Motor neuron (in vitro differentiated cells): ENCODE measurements at regions not wholly inside any gene's neighbourhood (a gene's known extent, or its start where the extent isn't known, plus 50 kb on each side); places are given as distances from the start of the nearest gene placed in this dataset.
"Not testable (repeated sequence)": the region's sequence is repeated elsewhere in the genome, so short reads cannot be mapped to it uniquely, and the experiment has no call there.

Experiments
- ATAC-seq, 8 experiments: fragments of 200-7000 bp; cut with Tn5 transposase; replicated peaks in 6 of 8; 2 replicates each; pipeline ENCODE4 v1.8.0; 2021; ENCODE audit warnings: mild to moderate bottlenecking in 8 of 8, moderate library complexity in 8 of 8
- H3K27ac ChIP-seq, 2 donors: fragments of 250-450 bp; sonication (Bioruptor Pico); 2 replicates each; pipeline ENCODE4 v1.9.0; 2021; ENCODE audit warnings: antibody characterized with exemption in 2 of 2, mild to moderate bottlenecking in 2 of 2, moderate library complexity in 1 of 2
- H3K4me1 ChIP-seq, 2 donors: fragments of 250-450 bp; sonication (Bioruptor Pico); replicated peaks in 1 of 2; 2 replicates each; pipeline ENCODE4 v1.6.1; 2021; ENCODE audit warnings: antibody characterized with exemption in 2 of 2, mild to moderate bottlenecking in 2 of 2, moderate library complexity in 1 of 2
- H3K4me3 ChIP-seq, 5 donors: fragments of 250-450 bp; sonication (Bioruptor Pico); 2 replicates each; pipeline ENCODE4 v1.9.0; 2021; ENCODE audit warnings: antibody characterized with exemption in 5 of 5, mild to moderate bottlenecking in 5 of 5, moderate library complexity in 4 of 5
- WGBS, 10 experiments: fragments of 450-650 bp; shearing (Covaris generic); methylation state at CpG; one replicate each; pipeline ENCODE4 v1.0.0; 2022; 5-methylcytosine and 5-hydroxymethylcytosine counted together
- in situ Hi-C, 9 experiments: fragments of 400-800 bp; cut with MboI; loops; one replicate each; pipeline ENCODE4 v1.15.0; 2021; ENCODE audit warnings: low sequenced_read_pairs in 9 of 9, low pct_unique_long_range_greater_than_20kb in 2 of 9; ENCODE audit not compliant: unreplicated experiment in 9 of 9

DNA sequence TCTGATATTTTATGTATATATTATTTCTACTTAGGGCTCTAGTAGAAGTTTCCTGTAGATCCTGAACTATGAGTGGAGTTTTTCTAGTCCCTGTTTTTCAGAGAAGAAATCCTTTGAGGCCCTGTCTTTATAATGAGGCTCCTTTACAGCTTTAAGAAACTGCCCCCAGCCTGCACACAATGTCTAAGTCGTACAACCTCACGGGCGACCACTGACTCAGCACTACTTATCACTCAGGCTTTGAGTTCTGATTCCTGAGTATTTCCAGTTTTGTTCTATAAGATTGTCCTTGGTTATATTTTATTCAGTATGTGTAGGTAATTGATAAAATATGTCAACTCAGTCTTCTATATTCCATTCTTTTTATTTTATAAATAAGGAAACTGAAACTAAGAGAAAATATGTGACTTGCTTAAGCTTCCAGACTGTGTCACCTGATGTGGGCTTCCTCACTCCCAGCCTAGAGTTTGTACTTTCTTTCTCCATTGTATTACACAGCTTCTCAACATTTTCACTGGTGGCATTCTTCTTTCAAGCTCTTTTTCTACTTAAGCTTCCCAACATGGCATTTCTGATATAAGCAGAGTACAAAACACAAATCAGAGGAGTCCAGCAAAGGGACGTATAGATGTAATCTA lies 167.0 kb downstream of the TBX18 start:
- WGBS, 10 experiments, result 56 to 100% (median 91%) methylated on average over 1 to 4 of the region's 4 CpGs; no CpG with 5 or more reads in 1 of the 10 experiments
- in situ Hi-C loops, result no loop called here
- H3K4me3 ChIP-seq, result no peak overlapping the region
- no peak overlapping the region for H3K27ac ChIP-seq
- H3K4me1 ChIP-seq, result no peaks in the 10 kb centered on the region
- ATAC-seq, result peak in 1 of 8 experiments; percentile 37

DNA sequence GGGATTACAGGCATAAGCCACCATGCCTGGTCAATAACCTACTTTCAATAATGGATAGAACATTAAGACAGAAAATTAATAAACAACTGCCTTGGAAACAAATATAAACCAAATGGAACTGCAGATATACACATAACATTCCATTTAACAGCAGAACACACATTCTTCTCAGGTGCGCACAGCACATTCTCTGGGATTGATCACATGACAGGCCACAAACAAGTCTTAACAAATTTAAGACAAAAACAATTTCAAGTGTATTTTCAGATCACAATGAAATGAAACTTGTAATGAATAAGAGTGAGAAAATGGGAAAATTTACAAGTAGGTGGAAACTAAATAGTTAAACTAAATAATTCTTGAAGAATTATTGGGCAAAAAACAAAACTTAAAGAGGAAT lies 167.9 kb downstream of the TBX18 start:
- in situ Hi-C loops, result no loop called here
- H3K27ac ChIP-seq, result no peak overlapping the region
- no peak overlapping the region for H3K4me3 ChIP-seq
- WGBS, 10 experiments, result 88 to 100% (median 100%) methylated on average over 1 of the region's 1 CpG; no CpG with 5 or more reads in 3 of the 10 experiments
- no peak for ATAC-seq
- no peaks in the 10 kb centered on the region for H3K4me1 ChIP-seq

DNA sequence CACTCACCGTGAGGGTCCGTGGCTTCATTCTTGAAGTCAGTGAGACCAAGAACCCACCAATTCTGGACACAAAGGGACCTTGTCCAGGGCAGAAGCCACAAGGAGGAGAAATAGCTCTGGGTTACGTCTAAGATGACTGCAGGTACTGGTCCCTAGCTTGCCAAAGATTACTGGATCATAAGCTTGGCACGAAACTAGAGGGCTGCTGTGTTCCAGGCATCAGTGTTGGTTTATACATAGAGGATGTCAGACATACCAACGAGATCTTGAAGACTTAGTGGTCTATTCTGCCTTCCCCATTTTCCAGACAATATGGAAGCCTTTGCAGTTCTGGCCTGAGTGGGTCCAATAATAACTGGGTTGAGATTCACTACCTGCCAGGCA lies 175.7 kb downstream of the TBX18 start:
- Histone ChIP-seq H3K27ac (no peak overlapping the region), H3K4me1 (no peaks in the 10 kb centered on the region), H3K4me3 (no peak overlapping the region)
- 0 to 100% (median 74%) methylated on average over 1 to 2 of the region's 5 CpGs; no CpG with 5 or more reads in 2 of the 10 experiments for WGBS, 10 experiments
- in situ Hi-C loops, result no loop called here
- ATAC-seq, result no peak

DNA sequence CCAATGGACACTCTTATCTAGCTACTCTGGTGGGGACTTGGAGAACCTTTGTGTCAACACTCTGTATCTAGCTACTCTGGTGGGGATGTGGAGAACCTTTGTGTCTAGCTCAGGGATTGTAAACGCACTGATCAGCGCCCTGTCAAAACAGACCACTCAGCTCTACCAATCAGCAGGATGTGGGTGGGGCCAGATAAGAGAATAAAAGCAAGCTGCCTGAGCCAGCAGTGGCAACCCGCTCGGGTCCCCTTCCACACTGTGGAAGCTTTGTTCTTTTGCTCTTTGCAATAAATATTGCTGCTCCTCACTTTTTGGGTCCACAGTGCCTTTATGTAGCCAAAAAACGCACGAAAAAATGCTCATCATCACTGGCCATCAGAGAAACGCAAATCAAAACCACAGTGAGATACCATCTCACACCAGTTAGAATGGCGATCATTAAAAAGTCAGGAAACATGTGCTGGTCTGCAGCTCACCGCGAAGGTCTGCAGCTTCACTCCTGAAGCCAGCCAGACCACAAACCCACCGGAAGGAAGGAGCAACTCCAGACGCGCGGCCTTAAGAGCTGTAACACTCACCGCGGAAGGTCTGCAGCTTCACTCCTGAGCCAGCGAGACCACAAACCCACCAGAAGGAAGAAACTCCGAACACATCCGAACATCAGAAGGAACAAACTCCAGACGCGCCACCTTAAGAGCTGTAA lies 176.3 kb downstream of the TBX18 start:
- H3K27ac ChIP-seq, in situ Hi-C loops, H3K4me1 ChIP-seq, H3K4me3 ChIP-seq, ATAC-seq: not testable (repeated sequence)
- 0 to 96% (median 66%) methylated on average over 1 to 8 of the region's 21 CpGs; no CpG with 5 or more reads in 4 of the 10 experiments for WGBS, 10 experiments

GRCh38 chr6:84587202-84587940 lies 177.0 kb downstream of the TBX18 start:
- H3K27ac ChIP-seq, in situ Hi-C loops, ATAC-seq, H3K4me3 ChIP-seq, H3K4me1 ChIP-seq: not testable (repeated sequence)
- WGBS, 10 experiments, result 80 to 100% (median 95%) methylated on average over 1 to 3 of the region's 28 CpGs; no CpG with 5 or more reads in 5 of the 10 experiments

DNA sequence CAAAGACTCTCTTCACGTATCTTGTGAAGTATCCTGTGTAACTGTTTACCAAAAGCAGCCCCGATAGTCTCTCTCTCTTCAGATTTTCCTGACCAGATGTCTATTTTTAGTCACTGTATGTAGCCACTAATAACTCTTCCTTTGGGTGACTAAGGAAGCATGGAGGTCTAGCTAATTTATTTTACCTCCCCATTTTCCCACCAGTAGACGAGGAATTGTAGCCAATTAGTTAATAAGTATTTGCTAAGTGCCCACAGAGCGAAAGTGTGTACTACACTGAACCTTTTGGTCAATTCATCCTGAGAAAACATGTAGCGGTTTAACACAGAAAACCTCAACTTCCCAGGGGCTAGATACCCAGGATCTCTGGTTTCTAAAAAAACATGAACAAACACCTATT lies 180.6 kb downstream of the TBX18 start:
- 33 to 84% (median 67%) methylated on average over 1 to 5 of the region's 5 CpGs; no CpG with 5 or more reads in 1 of the 10 experiments for WGBS, 10 experiments
- Histone ChIP-seq H3K4me1 (no peaks in the 10 kb centered on the region), H3K27ac (no peak overlapping the region), H3K4me3 (no peak overlapping the region)
- no peak for ATAC-seq
- in situ Hi-C loops, result no loop called here

- 69 to 100% (median 91%) methylated on average over 1 to 2 of the region's 2 CpGs; no CpG with 5 or more reads in 2 of the 10 experiments for WGBS, 10 experiments
- no peak overlapping the region for H3K27ac ChIP-seq
- no peaks in the 10 kb centered on the region for H3K4me1 ChIP-seq
- in situ Hi-C loops, result no loop called here
- no peak overlapping the region for H3K4me3 ChIP-seq
- ATAC-seq, result no peak
Observed at GRCh38 chr6:84582997-84583396, 181.4 kb downstream of the TBX18 start.

DNA sequence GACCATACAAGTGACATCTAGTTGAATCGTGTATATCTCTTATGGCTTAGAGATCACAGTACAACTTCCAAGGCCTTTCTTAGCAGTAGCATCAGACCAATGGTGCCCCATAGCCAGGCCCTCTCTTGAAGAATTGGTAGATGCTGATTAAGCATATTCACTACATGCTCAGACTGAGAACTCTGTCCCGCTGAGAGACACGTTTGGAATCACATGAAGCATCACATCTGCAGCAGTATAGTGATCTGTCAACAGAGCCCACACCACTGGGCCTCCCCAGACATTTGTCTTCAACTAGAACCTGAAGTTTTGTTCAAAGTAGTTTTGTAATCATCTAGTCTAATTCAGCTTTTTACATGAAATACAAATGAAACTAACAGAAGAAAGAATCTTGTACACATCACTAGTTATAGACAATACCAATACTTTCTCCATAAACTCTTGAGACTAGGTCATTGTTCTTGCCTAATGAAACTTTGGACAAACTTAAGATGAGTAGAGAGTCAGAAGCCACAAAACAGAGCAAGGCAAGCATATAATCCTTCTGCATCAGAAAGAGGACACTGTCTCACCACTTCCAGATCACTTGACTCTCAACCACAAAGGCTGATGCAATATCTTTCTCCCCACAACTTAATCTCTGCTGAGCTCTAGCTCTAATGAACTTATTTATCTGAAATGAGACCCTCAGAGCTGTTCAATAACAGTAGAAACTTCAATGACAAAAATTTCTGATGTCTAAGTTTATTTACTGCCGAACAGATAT lies 182.7 kb downstream of the TBX18 start:
- in situ Hi-C loops, result no loop called here
- Histone ChIP-seq H3K4me3 (no peak overlapping the region), H3K27ac (no peak overlapping the region), H3K4me1 (no peaks in the 10 kb centered on the region)
- WGBS, 10 experiments, result 33 to 100% (median 65%) methylated on average over 1 to 4 of the region's 4 CpGs; no CpG with 5 or more reads in 1 of the 10 experiments
- ATAC-seq, result peak in 2 of 8 experiments; percentile 66 to 73

- ATAC-seq, result no peak
- 0 to 17% (median 0%) methylated on average over 1 of the region's 1 CpG; no CpG with 5 or more reads in 4 of the 10 experiments for WGBS, 10 experiments
- in situ Hi-C loops, result no loop called here
- no peaks in the 10 kb centered on the region for H3K4me1 ChIP-seq
- no peak overlapping the region for H3K4me3 ChIP-seq
- no peak overlapping the region for H3K27ac ChIP-seq
Observed at GRCh38 chr6:84579404-84579803, 185.0 kb downstream of the TBX18 start.

DNA sequence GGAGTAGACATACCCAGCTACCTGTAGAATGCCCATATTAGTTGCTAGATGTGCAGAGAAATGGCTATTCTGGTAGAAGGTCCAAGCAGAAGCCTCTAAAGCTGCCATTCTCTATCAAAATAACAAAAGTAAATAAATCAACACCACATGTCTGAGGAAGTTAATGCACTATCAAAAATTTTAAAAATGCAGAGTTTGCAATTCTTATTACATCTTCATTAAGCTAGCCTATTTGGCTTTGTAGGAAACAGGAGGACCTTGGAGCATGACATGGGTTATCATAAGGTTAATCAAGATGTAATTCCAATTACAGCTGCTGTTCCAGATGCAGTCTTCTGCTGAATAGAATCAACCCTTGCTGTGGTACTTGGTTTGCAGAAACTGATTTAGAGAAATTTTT lies 188.4 kb downstream of the TBX18 start:
- in situ Hi-C loops, result no loop called here

DNA sequence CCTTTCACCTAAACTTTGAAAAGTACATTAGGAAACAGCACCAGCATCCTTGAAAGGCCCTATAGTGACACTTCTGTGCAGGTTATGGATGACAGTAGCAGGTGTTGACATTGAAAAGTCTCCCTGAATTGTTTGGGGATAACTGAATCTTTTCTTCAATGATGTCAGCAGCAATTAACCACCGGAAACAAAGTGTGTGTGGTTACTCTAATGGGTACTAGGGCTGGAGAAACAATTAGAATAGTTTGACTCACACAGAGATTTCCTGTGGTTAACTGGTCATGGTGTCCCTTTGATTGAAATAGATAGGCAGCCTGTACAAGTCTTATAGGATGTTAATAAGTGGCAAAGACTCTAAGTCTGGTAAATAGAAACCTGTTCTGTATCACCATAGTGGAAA lies 189.1 kb downstream of the TBX18 start:
- Histone ChIP-seq H3K4me1 (no peaks in the 10 kb centered on the region), H3K27ac (no peak overlapping the region), H3K4me3 (no peak overlapping the region)
- ATAC-seq, result no peak
- 0 to 100% (median 41%) methylated on average over 1 of the region's 1 CpG; no CpG with 5 or more reads in 2 of the 10 experiments for WGBS, 10 experiments
- in situ Hi-C loops, result no loop called here

More for the DNA sequence above, 188.4 kb downstream of the TBX18 start:
- H3K27ac ChIP-seq, result no peak overlapping the region
- no peak for ATAC-seq
- no peaks in the 10 kb centered on the region for H3K4me1 ChIP-seq
- H3K4me3 ChIP-seq, result no peak overlapping the region

GRCh38 chr6:84569882-84570281 lies 194.5 kb downstream of the TBX18 start:
- no peak overlapping the region for H3K4me3 ChIP-seq
- ATAC-seq, result no peak
- no peaks in the 10 kb centered on the region for H3K4me1 ChIP-seq
- in situ Hi-C loops, result loop anchor here in 1 of 9 experiments (10.0 to 25.0 kb wide), 2 partner anchors 145 to 283 kb away; no protein-coding TSS in a partner anchor
- H3K27ac ChIP-seq, result no peak overlapping the region

- in situ Hi-C loops, result loop anchor here in 1 of 9 experiments (10.0 to 25.0 kb wide), 2 partner anchors 144 to 282 kb away; no protein-coding TSS in a partner anchor
- ATAC-seq, result peak in 4 of 8 experiments; percentile 36 to 65 (median 65)
Observed at GRCh38 chr6:84568971-84569370, 195.4 kb downstream of the TBX18 start.

More at GRCh38 chr6:84568971-84569370, 195.4 kb downstream of the TBX18 start:
- no peak overlapping the region for H3K27ac ChIP-seq
- H3K4me1 ChIP-seq, result no peaks in the 10 kb centered on the region
- no peak overlapping the region for H3K4me3 ChIP-seq
